HCT116 (cell line): ENCODE measurements at regions not wholly inside any gene's neighbourhood (a gene's known extent, or its start where the extent isn't known, plus 50 kb on each side); places are given as distances from the start of the nearest gene placed in this dataset.

ENCODE experiments used
- ATAC-seq: fragments of 200-7000 bp; cut with Tn5 transposase; 2 replicates; pipeline ENCODE4 v1.9.1; 2020; ENCODE audit warnings: mild to moderate bottlenecking, moderate library complexity
- BruUV-seq: library from RNA; stranded (reverse); fragments of 400-500 nt; replicated peaks from 2 replicates; lab custom pipeline; 2021; lab: Mats Ljungman, UMichigan
- CTCF ChIA-PET: fragments of 300-600 bp; sonication (Branson Sonifier 250); formaldehyde crosslinking; loops from one replicate; lab custom pipeline; 2021; ENCODE audit warnings: antibody characterized with exemption; lab: Charles Lee
- POLR2A ChIA-PET: fragments of 300-600, 350-600 bp; sonication (Branson Sonifier 250); formaldehyde crosslinking; loops from one replicate; lab custom pipeline; 2021; ENCODE audit warnings: antibody characterized with exemption; lab: Charles Lee
- RAD21 ChIA-PET, 2 experiments: fragments of 300-600 bp; sonication (Branson Sonifier 250); formaldehyde crosslinking; loops; one replicate each; lab custom pipeline; 2023; ENCODE audit warnings: low total read pairs in 2 of 2; ENCODE audit not compliant: uncharacterized antibody in 2 of 2, unreplicated experiment in 2 of 2, low non-redundant PET in 1 of 2; lab: Charles Lee
- DNase-seq: peaks from one replicate; pipeline ENCODE4 v3.0.0-alpha.2; 2010; ENCODE audit warnings: low read depth, low spot score
- H2AFZ ChIP-seq: fragments of 200-600 bp; shearing (Covaris generic), sonication (generic); 2 replicates; pipeline ENCODE4 v1.6.1; 2017; ENCODE audit warnings: low read depth, mixed run types, mixed read lengths, antibody characterized with exemption, low read length; ENCODE audit not compliant: poor library complexity, severe bottlenecking
- H3K27ac ChIP-seq: 2 replicates; pipeline ENCODE4 v1.5.1; 2012; ENCODE audit warnings: low read depth, low read length
- H3K27me3 ChIP-seq: fragments of 200-600 bp; sonication (generic); 2 replicates; pipeline ENCODE4 v1.6.1; 2016; ENCODE audit warnings: mixed run types, low read length, mixed read lengths; ENCODE audit not compliant: insufficient read depth
- H3K36me3 ChIP-seq, 2 experiments: fragments of 200-500 bp in 1 of 2; fragments of 200-600 bp in 1 of 2; sonication (Bioruptor generic) in 1 of 2; sonication (generic) in 1 of 2; 2 replicates each; pipeline versions ENCODE4 v1.5.1 to v1.6.1; 2014 to 2016; ENCODE audit warnings: low read length in 2 of 2, inconsistent platforms in 1 of 2, mixed read lengths in 1 of 2, mixed run types in 1 of 2; ENCODE audit not compliant: insufficient read depth in 2 of 2, control insufficient read depth in 1 of 2
- H3K4me1 ChIP-seq, 2 experiments: fragments of 200-600 bp in 1 of 2; sonication (generic) in 1 of 2; 2 replicates each; pipeline versions ENCODE4 v1.5.1 to v1.6.1; 2012 to 2017; ENCODE audit warnings: low read length in 2 of 2, inconsistent platforms in 1 of 2, mild to moderate bottlenecking in 1 of 2, mixed read lengths in 1 of 2, mixed run types in 1 of 2, moderate library complexity in 1 of 2; ENCODE audit not compliant: insufficient read depth in 2 of 2, control insufficient read depth in 1 of 2
- H3K4me2 ChIP-seq: fragments of 200-600 bp; sonication (generic); 2 replicates; pipeline ENCODE4 v1.6.1; 2017; ENCODE audit warnings: mixed run types, low read length, mixed read lengths
- H3K4me3 ChIP-seq, 2 experiments: fragments of 200-600 bp in 1 of 2; sonication (generic) in 1 of 2; replicated peaks in 1 of 2; 2 replicates each; pipeline ENCODE4 v1.5.1; 2011 to 2016; ENCODE audit warnings: low read length in 2 of 2, control low read depth in 1 of 2, low read depth in 1 of 2, mild to moderate bottlenecking in 1 of 2, mixed read lengths in 1 of 2, mixed run types in 1 of 2
- H3K79me2 ChIP-seq: fragments of 200-600 bp; sonication (generic); 2 replicates; pipeline ENCODE4 v1.6.1; 2017; ENCODE audit warnings: mild to moderate bottlenecking, mixed run types, low read length, moderate library complexity, mixed read lengths; ENCODE audit not compliant: insufficient read depth
- H3K9ac ChIP-seq: fragments of 200-600 bp; sonication (generic); 2 replicates; pipeline ENCODE4 v1.6.1; 2016; ENCODE audit warnings: low read length, mixed read lengths
- H3K9me2 ChIP-seq: fragments of 200-600 bp; sonication (generic), shearing (Covaris generic); 2 replicates; pipeline ENCODE4 v1.6.1; 2017; ENCODE audit warnings: mixed run types, mild to moderate bottlenecking, moderate library complexity; ENCODE audit not compliant: insufficient read depth
- H3K9me3 ChIP-seq, 2 experiments: fragments of 200-500 bp in 1 of 2; fragments of 200-600 bp in 1 of 2; sonication (Bioruptor generic) in 1 of 2; sonication (generic) in 1 of 2; 2 replicates each; pipeline ENCODE4 v1.6.1; 2014 to 2017; ENCODE audit warnings: low read length in 2 of 2, mixed read lengths in 2 of 2, inconsistent platforms in 1 of 2, low read depth in 1 of 2, mild to moderate bottlenecking in 1 of 2, mixed run types in 1 of 2, moderate library complexity in 1 of 2; ENCODE audit not compliant: control insufficient read depth in 1 of 2, insufficient read depth in 1 of 2
- H4K20me1 ChIP-seq: fragments of 200-600 bp; sonication (generic), shearing (Covaris generic); 2 replicates; pipeline ENCODE4 v1.6.1; 2017; ENCODE audit warnings: mixed run types, mild to moderate bottlenecking, moderate library complexity; ENCODE audit not compliant: insufficient read depth
- CBX3 ChIP-seq: IDR thresholded peaks from 2 replicates; pipeline ENCODE4 v1.6.1; 2012; ENCODE audit warnings: low read depth
- CEBPB ChIP-seq: IDR thresholded peaks from 2 replicates; pipeline ENCODE4 v1.6.1; 2012; ENCODE audit warnings: low read depth
- EGR1 ChIP-seq: IDR thresholded peaks from 2 replicates; pipeline ENCODE4 v1.6.1; 2012; ENCODE audit warnings: low read depth
- ELF1 ChIP-seq: IDR thresholded peaks from 2 replicates; pipeline ENCODE4 v1.6.1; 2012; ENCODE audit warnings: low read depth, borderline replicate concordance
- EZH2 ChIP-seq: fragments of 200-600 bp; sonication (generic); IDR thresholded peaks from 2 replicates; pipeline ENCODE4 v1.6.1; 2017; ENCODE audit warnings: antibody characterized with exemption, mixed run types
- EZH2phosphoT487 ChIP-seq: fragments of 200-600 bp; IDR thresholded peaks from 2 replicates; pipeline ENCODE4 v1.6.1; 2018; ENCODE audit warnings: antibody characterized with exemption, borderline replicate concordance
- JUND ChIP-seq: IDR thresholded peaks from 2 replicates; pipeline ENCODE4 v1.6.1; 2012
- MAX ChIP-seq: IDR thresholded peaks from 2 replicates; pipeline ENCODE4 v1.6.1; 2012
- POLR2A ChIP-seq: IDR thresholded peaks from 2 replicates; pipeline ENCODE4 v1.7.0; 2011; ENCODE audit warnings: borderline replicate concordance; ENCODE audit not compliant: insufficient read depth, insufficient read length; ENCODE audit errors: extremely low read depth
- RAD21 ChIP-seq: IDR thresholded peaks from 2 replicates; pipeline ENCODE4 v1.6.1; 2012; ENCODE audit warnings: low read depth, mild to moderate bottlenecking
- SIN3A ChIP-seq: IDR thresholded peaks from 2 replicates; pipeline ENCODE4 v1.6.1; 2012; ENCODE audit warnings: low read depth
- SP1 ChIP-seq: IDR thresholded peaks from 2 replicates; pipeline ENCODE4 v1.6.1; 2012; ENCODE audit warnings: low read depth
- SRF ChIP-seq: IDR thresholded peaks from 2 replicates; pipeline ENCODE4 v1.6.1; 2012; ENCODE audit warnings: low read depth
- ZBTB33 ChIP-seq: IDR thresholded peaks from 2 replicates; pipeline ENCODE4 v1.6.1; 2011; ENCODE audit warnings: mild to moderate bottlenecking, low read length, moderate library complexity; ENCODE audit not compliant: insufficient replicate concordance; ENCODE audit errors: extremely low read depth
- ZFX ChIP-seq: fragments of 450-650 bp; IDR thresholded peaks from 2 replicates; pipeline ENCODE4 v1.6.1; 2017
- ZNF274 ChIP-seq: fragments of 200-500 bp; sonication (Bioruptor generic); IDR thresholded peaks from 2 replicates; pipeline ENCODE4 v1.6.1; 2014; ENCODE audit warnings: mild to moderate bottlenecking, low read depth, low read length, inconsistent platforms
- intact Hi-C: fragments of 100-400 bp; cut with micrococcal nuclease; formaldehyde crosslinking; loops from 2 replicates; pipeline ENCODE4 v1.10.0; 2022

DNA sequence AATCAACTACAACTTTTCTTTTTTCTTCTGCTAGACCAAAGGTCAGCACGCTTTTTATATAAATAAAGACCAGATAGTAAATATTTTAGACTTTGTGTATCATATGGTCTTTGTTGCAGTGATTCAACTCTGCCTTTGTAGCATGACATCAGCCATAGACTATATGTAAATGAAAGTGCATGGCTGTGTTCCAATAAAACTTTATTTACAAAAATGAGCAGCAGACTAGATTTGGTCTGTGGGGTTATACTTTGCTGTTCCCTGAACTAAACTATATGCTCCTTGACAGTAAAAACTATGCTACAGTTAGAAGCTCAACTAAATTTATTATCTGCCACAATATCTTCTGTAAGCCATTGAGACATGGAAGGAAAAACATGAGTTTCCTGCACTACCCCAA is 100.0 kb downstream of the RNASEH2B start (continued):
- no peak for TF ChIP-seq ZBTB33
- TF ChIP-seq EZH2phosphoT487, result no peak
- TF ChIP-seq MAX, result no peak
- TF ChIP-seq ZFX, result no peak
- TF ChIP-seq EZH2, result no peak
- TF ChIP-seq ELF1, result no peak

DNA sequence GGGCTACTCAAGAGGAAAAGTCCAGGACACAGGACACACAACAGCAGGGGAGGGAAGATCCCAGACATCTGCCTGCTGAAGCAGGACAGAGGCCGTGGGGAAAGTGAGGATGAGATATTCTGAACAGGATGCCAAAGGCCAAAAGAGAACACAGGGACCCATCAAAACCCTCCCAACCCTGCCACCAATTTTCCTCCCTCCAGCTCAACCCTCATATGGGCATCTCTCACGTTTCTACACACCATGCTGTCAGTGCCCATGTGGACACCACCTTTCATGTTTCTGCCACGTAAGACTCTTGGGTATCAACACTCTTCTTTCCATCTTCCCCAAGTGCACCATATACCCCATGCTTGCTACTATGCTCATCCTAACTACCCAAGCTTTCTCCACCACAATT is 97.6 kb downstream of the RNASEH2B start:
- DNase-seq (no peak), ATAC-seq (no peak)
- Histone ChIP-seq H3K9me3 (no peaks in the 10 kb centered on the region), H3K4me2 (no peak overlapping the region), H3K4me1 (no peaks in the 10 kb centered on the region), H3K9me2 (no peaks in the 10 kb centered on the region), H3K27me3 (no peaks in the 10 kb centered on the region), H2AFZ (no peak overlapping the region), H3K9ac (no peak overlapping the region), H3K4me3 (no peak overlapping the region), H3K79me2 (no peaks in the 10 kb centered on the region), H3K27ac (no peak overlapping the region), H3K36me3 (no peaks in the 10 kb centered on the region), H4K20me1 (no peaks in the 10 kb centered on the region)
- intact Hi-C loops, result no loop called here
- RAD21 ChIA-PET, result no interaction called here
- no TSS peak for BruUV-seq
- CTCF ChIA-PET, result no interaction called here
- POLR2A ChIA-PET, result no interaction called here
- TF ChIP-seq SIN3A, result no peak
- no peak for TF ChIP-seq CEBPB
- TF ChIP-seq POLR2A, result no peak
- no peak for TF ChIP-seq ZNF274
- no peak for TF ChIP-seq JUND
- TF ChIP-seq RAD21, result no peak
- TF ChIP-seq SRF, result no peak
- TF ChIP-seq EGR1, result no peak
- TF ChIP-seq SP1, result no peak
- TF ChIP-seq ELF1, result no peak
- TF ChIP-seq CBX3, result no peak
